Endodermal cell (in vitro differentiated cells): ENCODE measurements at regions not wholly inside any gene's neighbourhood (a gene's known extent, or its start where the extent isn't known, plus 50 kb on each side); places are given as distances from the start of the nearest gene placed in this dataset.

Source experiments
- DNase-seq: peaks from one replicate; pipeline ENCODE4 v3.0.0-alpha.2; 2017
- H3K27ac ChIP-seq: 2 replicates; pipeline ENCODE4 v1.5.1; 2013; ENCODE audit warnings: mild to moderate bottlenecking, low read depth, low read length, moderate library complexity
- H3K27me3 ChIP-seq: 2 replicates; pipeline ENCODE4 v1.6.1; 2013; ENCODE audit warnings: mild to moderate bottlenecking, low read length, moderate library complexity; ENCODE audit not compliant: insufficient read depth, control insufficient read depth, poor library complexity, severe bottlenecking
- H3K36me3 ChIP-seq: 2 replicates; pipeline ENCODE4 v1.7.0; 2013; ENCODE audit warnings: mild to moderate bottlenecking, low read length, moderate library complexity; ENCODE audit not compliant: control insufficient read depth, insufficient read depth
- H3K4me1 ChIP-seq: one replicate; pipeline ENCODE4 v1.7.0; 2013; ENCODE audit warnings: low read length; ENCODE audit not compliant: control insufficient read depth, insufficient read depth
- H3K4me3 ChIP-seq: 2 replicates; pipeline ENCODE4 v1.5.1; 2013; ENCODE audit warnings: mild to moderate bottlenecking, low read length, moderate library complexity
- H3K9ac ChIP-seq: 2 replicates; pipeline ENCODE4 v1.6.1; 2013; ENCODE audit warnings: mild to moderate bottlenecking, low read length, moderate library complexity; ENCODE audit not compliant: poor library complexity, severe bottlenecking; ENCODE audit errors: extremely low read depth
- H3K9me3 ChIP-seq: 2 replicates; pipeline ENCODE4 v1.6.1; 2013; ENCODE audit warnings: mild to moderate bottlenecking, low read length, moderate library complexity; ENCODE audit not compliant: control insufficient read depth
- H3K27ac Mint-ChIP-seq: 2 replicates; pipeline ENCODE4 v1.8.0; 2020; ENCODE audit warnings: mixed read lengths
- H3K27me3 Mint-ChIP-seq: 2 replicates; pipeline ENCODE4 v1.8.0; 2021; ENCODE audit warnings: mild to moderate bottlenecking, mixed read lengths; ENCODE audit not compliant: insufficient read depth
- H3K36me3 Mint-ChIP-seq: 2 replicates; pipeline ENCODE4 v1.8.0; 2020; ENCODE audit warnings: low read depth, mixed read lengths
- H3K4me1 Mint-ChIP-seq: 2 replicates; pipeline ENCODE4 v1.8.0; 2020; ENCODE audit warnings: mixed read lengths
- H3K4me3 Mint-ChIP-seq: 2 replicates; pipeline ENCODE4 v1.8.0; 2020; ENCODE audit warnings: mild to moderate bottlenecking, moderate library complexity, mixed read lengths
- H3K9me3 Mint-ChIP-seq: 2 replicates; pipeline ENCODE4 v1.8.0; 2020; ENCODE audit warnings: mild to moderate bottlenecking, mixed read lengths
- WGBS, 2 experiments: methylation state at CpG; one replicate each; pipeline versions ENCODE4 v1.1.5 to v1.1.7; 2013; ENCODE audit warnings: missing lambda C conversion rate in 2 of 2, mixed read lengths in 1 of 2; ENCODE audit not compliant: insufficient coverage in 1 of 2, insufficient read length in 1 of 2; 5-methylcytosine and 5-hydroxymethylcytosine counted together
- TF ChIP-seq, protein P1 (sequence below): fragments of 200-600 bp; sonication (generic); conservative IDR thresholded peaks from 2 replicates; pipeline ENCODE4 v1.5.0; 2021; ENCODE audit warnings: antibody characterized with exemption, mild to moderate bottlenecking

DNA sequence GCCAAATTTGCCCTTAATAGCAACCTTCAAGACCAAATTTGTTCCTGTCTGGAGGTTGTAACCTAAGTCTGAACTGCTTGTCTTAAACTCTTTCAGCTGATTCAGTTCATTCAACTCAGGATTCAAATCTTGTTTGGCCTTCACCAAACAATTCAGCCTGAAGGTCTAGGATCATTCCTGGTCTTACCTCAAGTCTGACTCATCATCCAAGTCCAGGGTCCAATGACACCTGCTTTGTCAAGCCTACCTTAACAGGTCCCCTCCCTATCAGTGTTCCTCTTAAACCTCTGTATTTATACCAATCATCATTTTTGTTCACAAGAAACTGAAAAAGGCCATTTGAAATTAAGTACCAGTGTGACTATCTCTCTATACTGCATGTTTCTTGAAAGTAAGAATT lies 237.8 kb downstream of the PPP1R2C start:
- H3K27me3 ChIP-seq, result no peaks in the 10 kb centered on the region
- DNase-seq, result no peak
- Mint-ChIP-seq H3K27ac (no peak overlapping the region), H3K4me1 (peaks cover 3% of the 10 kb centered on the region), H3K4me3 (no peak overlapping the region), H3K36me3 (no peaks in the 10 kb centered on the region), H3K9me3 (peaks cover under 1% of the 10 kb centered on the region), H3K27me3 (no peaks in the 10 kb centered on the region)
- no peaks in the 10 kb centered on the region for H3K9me3 ChIP-seq
- no peak overlapping the region for H3K9ac ChIP-seq
- no peaks in the 10 kb centered on the region for H3K36me3 ChIP-seq
- TF ChIP-seq, protein P1, sequence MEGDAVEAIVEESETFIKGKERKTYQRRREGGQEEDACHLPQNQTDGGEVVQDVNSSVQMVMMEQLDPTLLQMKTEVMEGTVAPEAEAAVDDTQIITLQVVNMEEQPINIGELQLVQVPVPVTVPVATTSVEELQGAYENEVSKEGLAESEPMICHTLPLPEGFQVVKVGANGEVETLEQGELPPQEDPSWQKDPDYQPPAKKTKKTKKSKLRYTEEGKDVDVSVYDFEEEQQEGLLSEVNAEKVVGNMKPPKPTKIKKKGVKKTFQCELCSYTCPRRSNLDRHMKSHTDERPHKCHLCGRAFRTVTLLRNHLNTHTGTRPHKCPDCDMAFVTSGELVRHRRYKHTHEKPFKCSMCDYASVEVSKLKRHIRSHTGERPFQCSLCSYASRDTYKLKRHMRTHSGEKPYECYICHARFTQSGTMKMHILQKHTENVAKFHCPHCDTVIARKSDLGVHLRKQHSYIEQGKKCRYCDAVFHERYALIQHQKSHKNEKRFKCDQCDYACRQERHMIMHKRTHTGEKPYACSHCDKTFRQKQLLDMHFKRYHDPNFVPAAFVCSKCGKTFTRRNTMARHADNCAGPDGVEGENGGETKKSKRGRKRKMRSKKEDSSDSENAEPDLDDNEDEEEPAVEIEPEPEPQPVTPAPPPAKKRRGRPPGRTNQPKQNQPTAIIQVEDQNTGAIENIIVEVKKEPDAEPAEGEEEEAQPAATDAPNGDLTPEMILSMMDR, result no peak
- no peaks in the 10 kb centered on the region for H3K4me1 ChIP-seq
- H3K4me3 ChIP-seq, result no peak overlapping the region
- no peak overlapping the region for H3K27ac ChIP-seq

DNA sequence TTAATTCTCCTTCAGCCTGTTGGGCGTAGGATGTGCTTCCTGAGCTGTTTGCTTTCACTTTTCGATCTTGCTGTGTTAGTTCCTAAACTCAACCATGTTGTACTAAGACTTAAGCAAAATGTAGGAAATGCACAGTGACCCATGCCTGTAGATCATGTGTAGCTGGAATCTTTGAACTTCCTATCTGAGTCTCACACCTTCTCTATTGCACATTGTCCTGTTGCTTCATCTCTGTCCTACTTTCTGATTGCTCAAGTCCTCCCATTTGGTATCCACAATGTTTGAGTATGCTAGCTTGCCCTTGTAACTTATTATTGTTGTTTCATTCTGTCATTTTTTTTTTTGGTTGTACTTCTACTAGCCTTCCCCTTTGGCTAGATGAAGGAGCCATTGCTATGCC lies 239.6 kb downstream of the PPP1R2C start:
- Mint-ChIP-seq H3K9me3 (peaks cover 10% of the 10 kb centered on the region), H3K27ac (no peak overlapping the region), H3K4me1 (peaks cover 2% of the 10 kb centered on the region), H3K36me3 (no peaks in the 10 kb centered on the region), H3K4me3 (no peak overlapping the region), H3K27me3 (no peaks in the 10 kb centered on the region)
- Histone ChIP-seq H3K9me3 (peaks cover 4% of the 10 kb centered on the region), H3K36me3 (no peaks in the 10 kb centered on the region), H3K27ac (no peak overlapping the region), H3K4me3 (no peak overlapping the region), H3K4me1 (no peaks in the 10 kb centered on the region), H3K27me3 (no peaks in the 10 kb centered on the region), H3K9ac (no peak overlapping the region)
- DNase-seq, result no peak
- TF ChIP-seq, protein P1, result no peak
- 98% methylated on average over 2 of the region's 2 CpGs; no CpG with 5 or more reads in 1 of the 2 experiments for WGBS, 2 experiments

DNA sequence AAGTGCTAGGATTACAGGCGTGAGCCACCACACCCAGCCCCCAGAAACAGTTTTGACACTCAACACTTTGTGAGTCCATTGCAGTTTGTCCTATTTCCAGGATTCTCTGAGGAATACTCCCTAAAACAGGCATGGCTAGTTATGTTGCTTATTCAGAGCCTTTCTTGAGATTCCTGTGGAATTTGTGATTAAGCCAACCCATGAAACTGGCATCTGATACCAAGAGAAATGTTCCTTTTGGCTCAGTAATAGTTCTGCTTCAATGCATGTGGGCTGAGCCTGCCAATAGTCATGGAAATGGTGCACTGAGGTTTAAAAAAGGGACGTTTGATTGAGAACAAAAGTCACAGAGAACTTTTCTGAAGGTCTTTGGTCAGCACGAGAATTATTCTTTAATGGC lies 241.7 kb downstream of the PPP1R2C start:
- no peaks in the 10 kb centered on the region for H3K27me3 ChIP-seq
- TF ChIP-seq, protein P1, result no peak
- no peak overlapping the region for H3K4me3 Mint-ChIP-seq
- H3K36me3 ChIP-seq, result no peaks in the 10 kb centered on the region
- H3K4me1 ChIP-seq, result no peaks in the 10 kb centered on the region
- DNase-seq, result no peak
- no peak overlapping the region for H3K4me3 ChIP-seq
- H3K36me3 Mint-ChIP-seq, result no peaks in the 10 kb centered on the region
- WGBS, 2 experiments, result 94 to 95% methylated on average over 2 to 3 of the region's 3 CpGs
- peaks cover 4% of the 10 kb centered on the region for H3K9me3 ChIP-seq
- no peak overlapping the region for H3K27ac ChIP-seq
- H3K9ac ChIP-seq, result no peak overlapping the region
- H3K9me3 Mint-ChIP-seq, result peaks cover 10% of the 10 kb centered on the region
- H3K27ac Mint-ChIP-seq, result no peak overlapping the region
- H3K27me3 Mint-ChIP-seq, result no peaks in the 10 kb centered on the region
- peaks cover 6% of the 10 kb centered on the region for H3K4me1 Mint-ChIP-seq
